Liver (tissue), 3 donors: ENCODE measurements at regions not wholly inside any gene's neighbourhood (a gene's known extent, or its start where the extent isn't known, plus 50 kb on each side); places are given as distances from the start of the nearest gene placed in this dataset.

Source experiments
- CTCF ChIP-seq: fragments of 150-350 bp; IDR thresholded peaks from 2 replicates; pipeline ENCODE4 v1.5.1; 2017; ENCODE audit warnings: improper control_type of control experiment, low read depth, low read length; ENCODE audit not compliant: missing input control
- FOXA1 ChIP-seq: IDR thresholded peaks from 2 replicates; pipeline ENCODE4 v1.6.1; 2016; ENCODE audit warnings: antibody characterized with exemption
- GABPA ChIP-seq, 2 donors: IDR thresholded peaks in 1 of 2; conservative IDR thresholded peaks in 1 of 2; 2 replicates each; pipeline ENCODE4 v1.6.1; 2016; ENCODE audit warnings: antibody characterized with exemption in 2 of 2, mild to moderate bottlenecking in 1 of 2, moderate library complexity in 1 of 2
- JUND ChIP-seq, 2 donors: IDR thresholded peaks; 2 replicates each; pipeline ENCODE4 v1.6.1; 2016; ENCODE audit warnings: antibody characterized with exemption in 2 of 2
- MAX ChIP-seq: IDR thresholded peaks from 2 replicates; pipeline ENCODE4 v1.6.1; 2016; ENCODE audit warnings: antibody characterized with exemption
- REST ChIP-seq: IDR thresholded peaks from 2 replicates; pipeline ENCODE4 v1.6.1; 2016; ENCODE audit warnings: antibody characterized with exemption, mild to moderate bottlenecking
- RXRA ChIP-seq, 2 donors: IDR thresholded peaks; 2 replicates each; pipeline ENCODE4 v1.6.1; 2017 to 2018; ENCODE audit warnings: antibody characterized with exemption in 2 of 2, mild to moderate bottlenecking in 1 of 2
- SP1 ChIP-seq: IDR thresholded peaks from 2 replicates; pipeline ENCODE4 v1.6.1; 2018; ENCODE audit warnings: antibody characterized with exemption, mild to moderate bottlenecking
- TAF1 ChIP-seq: conservative IDR thresholded peaks from 2 replicates; pipeline ENCODE4 v1.6.1; 2016; ENCODE audit warnings: antibody characterized with exemption, mild to moderate bottlenecking
- YY1 ChIP-seq: IDR thresholded peaks from 2 replicates; pipeline ENCODE4 v1.6.1; 2016; ENCODE audit warnings: antibody characterized with exemption, mild to moderate bottlenecking
- ZBTB33 ChIP-seq: IDR thresholded peaks from 2 replicates; pipeline ENCODE4 v1.6.1; 2016; ENCODE audit warnings: antibody characterized with exemption
- donor health status: healthy.
- donor health status: healthy.

- no peak for TF ChIP-seq CTCF
- TF ChIP-seq RXRA (IDR thresholded peaks at IDR 0.05), result no peak
- no peak for TF ChIP-seq FOXA1
- no peak for TF ChIP-seq MAX
- TF ChIP-seq YY1, result no peak
- no peak for TF ChIP-seq SP1
- TF ChIP-seq ZBTB33, result no peak
- no peak for TF ChIP-seq REST
- TF ChIP-seq TAF1, result no peak
- no peak for TF ChIP-seq GABPA (IDR thresholded peaks at IDR 0.05 in 1 of 2, conservative IDR thresholded peaks at IDR 0.05 in 1 of 2)
- no peak for TF ChIP-seq JUND (IDR thresholded peaks at IDR 0.05)
Observed at GRCh38 chr14:101068313-101069227, 165.0 kb upstream of the RTL1 start.
